IMR-90 (cell line): ENCODE measurements at regions not wholly inside any gene's neighbourhood (a gene's known extent, or its start where the extent isn't known, plus 50 kb on each side); places are given as distances from the start of the nearest gene placed in this dataset.
A peak's percentile ranks its signal among the peaks of the same experiment; 100 is the strongest.

Source experiments
- ATAC-seq: fragments of 200-7000 bp; cut with Tn5 transposase; 2 replicates; pipeline ENCODE4 v1.9.1; 2020; ENCODE audit warnings: low read depth, mild to moderate bottlenecking, moderate library complexity
- BruUV-seq: library from RNA; stranded (reverse); fragments of 400-500 nt; replicated peaks from 2 replicates; lab custom pipeline; 2021; lab: Mats Ljungman, UMichigan
- CTCF ChIA-PET: fragments of 300-600 bp; formaldehyde crosslinking; extraction: SDS; loops from one replicate; lab custom pipeline; 2021; ENCODE audit warnings: antibody characterized with exemption; lab: Yijun Ruan, JAX
- POLR2A ChIA-PET: fragments of 300-600 bp; sonication (Branson Sonifier 250); formaldehyde crosslinking; loops from one replicate; lab custom pipeline; 2022; ENCODE audit warnings: antibody characterized with exemption; ENCODE audit not compliant: unreplicated experiment; lab: Charles Lee
- DNase-seq: peaks from one replicate; pipeline ENCODE4 v3.0.0; 2013
- H2AFZ ChIP-seq: replicated peaks from 2 replicates; pipeline ENCODE3; 2013; ENCODE audit warnings: low read length, mild to moderate bottlenecking; ENCODE audit not compliant: poor library complexity
- H2AK5ac ChIP-seq: 2 replicates; pipeline ENCODE4 v1.6.1; 2013; ENCODE audit warnings: low read depth, low read length, inconsistent platforms
- H2AK9ac ChIP-seq: replicated peaks from 2 replicates; pipeline ENCODE3; 2013; ENCODE audit warnings: mild to moderate bottlenecking, low read depth, low read length, moderate library complexity; ENCODE audit not compliant: poor library complexity
- H2BK120ac ChIP-seq: 2 replicates; pipeline ENCODE4 v1.6.1; 2013; ENCODE audit warnings: low read depth, low read length, inconsistent platforms
- H2BK15ac ChIP-seq: 3 replicates; pipeline ENCODE4 v1.6.1; 2013; ENCODE audit warnings: low read depth, low read length, inconsistent platforms
- H2BK20ac ChIP-seq: 2 replicates; pipeline ENCODE4 v1.6.1; 2013; ENCODE audit warnings: low read depth, mild to moderate bottlenecking, inconsistent platforms, low read length, moderate library complexity
- H2BK5ac ChIP-seq: 2 replicates; pipeline ENCODE4 v1.6.1; 2013; ENCODE audit warnings: mild to moderate bottlenecking, low read depth, low read length, inconsistent platforms; ENCODE audit not compliant: poor library complexity, severe bottlenecking
- H3K14ac ChIP-seq: replicated peaks from 2 replicates; pipeline ENCODE4 v1.6.1; 2013; ENCODE audit warnings: low read depth, low read length, inconsistent platforms
- H3K18ac ChIP-seq: 2 replicates; pipeline ENCODE4 v1.6.1; 2013; ENCODE audit warnings: low read depth, low read length, control low read depth
- H3K23ac ChIP-seq: 2 replicates; pipeline ENCODE4 v1.6.1; 2013; ENCODE audit warnings: low read depth, low read length, inconsistent platforms
- H3K27ac ChIP-seq: 2 replicates; pipeline ENCODE4 v1.5.1; 2013; ENCODE audit warnings: mild to moderate bottlenecking, control low read depth, low read length; ENCODE audit not compliant: insufficient read depth
- H3K27me3 ChIP-seq: 2 replicates; pipeline ENCODE4 v1.6.1; 2013; ENCODE audit warnings: low read length; ENCODE audit not compliant: control insufficient read depth, insufficient read depth
- H3K36me3 ChIP-seq: 2 replicates; pipeline ENCODE4 v1.6.1; 2013; ENCODE audit warnings: low read length, mixed read lengths; ENCODE audit not compliant: control insufficient read depth, insufficient read depth
- H3K4ac ChIP-seq: 2 replicates; pipeline ENCODE4 v1.6.1; 2013; ENCODE audit warnings: low read depth, low read length, inconsistent platforms
- H3K4me1 ChIP-seq: 2 replicates; pipeline ENCODE4 v1.6.1; 2013; ENCODE audit warnings: low read length, mixed read lengths; ENCODE audit not compliant: control insufficient read depth, insufficient read depth
- H3K4me2 ChIP-seq: 2 replicates; pipeline ENCODE4 v1.6.1; 2013; ENCODE audit warnings: low read depth, mild to moderate bottlenecking, control low read depth, low read length, moderate library complexity
- H3K4me3 ChIP-seq: 2 replicates; pipeline ENCODE4 v1.5.1; 2013; ENCODE audit warnings: low read depth, mild to moderate bottlenecking, control low read depth, low read length, moderate library complexity; ENCODE audit not compliant: insufficient read depth
- H3K56ac ChIP-seq: 2 replicates; pipeline ENCODE4 v1.6.1; 2013; ENCODE audit warnings: low read length, inconsistent platforms; ENCODE audit not compliant: insufficient read depth; ENCODE audit errors: extremely low read depth
- H3K79me1 ChIP-seq, 2 experiments: 2 replicates each; pipeline ENCODE4 v1.6.1; 2013; ENCODE audit warnings: low read length in 2 of 2, inconsistent platforms in 1 of 2, low read depth in 1 of 2
- H3K9ac ChIP-seq: 2 replicates; pipeline ENCODE4 v1.6.1; 2013; ENCODE audit warnings: low read depth, low read length, control low read depth
- H3K9me1 ChIP-seq: 2 replicates; pipeline ENCODE4 v1.6.1; 2013; ENCODE audit warnings: low read length, inconsistent platforms; ENCODE audit not compliant: insufficient read depth
- H3K9me3 ChIP-seq: 2 replicates; pipeline ENCODE4 v1.6.1; 2013; ENCODE audit warnings: low read length; ENCODE audit not compliant: control insufficient read depth, insufficient read depth
- H4K20me1 ChIP-seq: 2 replicates; pipeline ENCODE4 v1.6.1; 2013; ENCODE audit warnings: low read length, inconsistent platforms; ENCODE audit not compliant: insufficient read depth
- H4K5ac ChIP-seq: 2 replicates; pipeline ENCODE4 v1.6.1; 2013; ENCODE audit warnings: mild to moderate bottlenecking, low read depth, low read length, control low read depth
- H4K8ac ChIP-seq, 2 experiments: 2 replicates each; pipeline ENCODE4 v1.6.1; 2013; ENCODE audit warnings: low read depth in 2 of 2, low read length in 2 of 2, control low read depth in 1 of 2, inconsistent platforms in 1 of 2
- H4K91ac ChIP-seq: 2 replicates; pipeline ENCODE4 v1.6.1; 2013; ENCODE audit warnings: low read depth, low read length, inconsistent platforms; ENCODE audit not compliant: insufficient read depth
- CTCF ChIP-seq: conservative IDR thresholded peaks from 2 replicates; pipeline ENCODE4 v1.5.1; 2012; ENCODE audit warnings: mild to moderate bottlenecking, low read depth, low read length, improper control_type of control experiment
- RAD21 ChIP-seq: IDR thresholded peaks from 2 replicates; pipeline ENCODE4 v1.6.1; 2012; ENCODE audit warnings: low read length, improper control_type of control experiment
- SMC3 ChIP-seq: fragments of 150-350 bp; IDR thresholded peaks from 2 replicates; pipeline ENCODE4 v1.6.1; 2016; ENCODE audit warnings: low read depth, mild to moderate bottlenecking, antibody characterized with exemption, low read length, moderate library complexity
- WGBS, 2 experiments: methylation state at CpG; one replicate each; pipeline versions ENCODE4 v1.1.5 to v1.1.7; 2013; ENCODE audit warnings: missing lambda C conversion rate in 2 of 2; ENCODE audit not compliant: insufficient read length in 1 of 2; ENCODE audit errors: extremely low coverage in 2 of 2; 5-methylcytosine and 5-hydroxymethylcytosine counted together
- dilution Hi-C: fragments of 300-500 bp; cut with HindIII; formaldehyde crosslinking; loops from one replicate; pipeline ENCODE4 v1.14.3; 2018; ENCODE audit warnings: low sequenced_read_pairs; ENCODE audit not compliant: unreplicated experiment
- in situ Hi-C: fragments of 300-500 bp; cut with MboI; formaldehyde crosslinking; loops from 3 replicates; pipeline ENCODE4 v1.14.3; 2019; ENCODE audit warnings: low sequenced_read_pairs, inconsistent platforms, mixed read lengths
- intact Hi-C: fragments of 100-400 bp; cut with micrococcal nuclease; formaldehyde crosslinking; loops from 2 replicates; pipeline ENCODE4 v1.10.0; 2022
- TF ChIP-seq, protein P1 (sequence below): fragments of 150-350 bp; IDR thresholded peaks from 2 replicates; pipeline ENCODE4 v1.6.1; 2016; ENCODE audit warnings: low read depth, mild to moderate bottlenecking, low read length, moderate library complexity, borderline replicate concordance

DNA sequence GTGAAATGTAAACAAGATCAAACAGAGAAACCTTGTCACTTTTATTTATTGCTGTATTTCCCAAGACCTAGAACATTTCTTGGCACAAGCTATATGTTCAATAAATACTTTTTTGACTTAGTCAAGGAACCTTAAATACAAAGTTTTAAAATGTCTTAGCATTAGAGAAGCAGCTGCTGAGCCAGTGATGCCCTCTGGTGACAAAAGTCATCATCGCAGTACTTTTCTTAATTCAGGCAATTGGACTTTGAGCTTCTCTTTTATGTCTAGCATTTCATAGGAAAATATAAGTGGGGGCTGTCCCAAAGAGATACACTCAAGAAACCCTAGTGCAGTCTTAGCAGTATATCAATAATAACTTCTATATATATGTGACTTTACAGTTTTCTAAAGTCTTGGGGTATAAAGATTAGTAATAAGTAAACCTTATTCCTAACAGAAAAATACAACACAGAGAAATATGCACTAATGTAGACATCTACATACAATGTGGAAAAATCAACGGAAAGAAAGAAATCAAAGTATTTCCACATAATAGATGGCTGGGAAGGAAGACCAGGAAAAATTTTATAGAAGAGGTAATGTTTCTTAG is 118.4 kb downstream of the DTHD1 start:
- H4K91ac ChIP-seq = no peak overlapping the region
- H2AFZ ChIP-seq = no peak overlapping the region
- H2BK5ac ChIP-seq = no peak overlapping the region
- H3K9me3 ChIP-seq = peaks cover 2% of the 10 kb centered on the region
- no peak overlapping the region for H3K4me3 ChIP-seq
- H3K9me1 ChIP-seq = no peaks in the 10 kb centered on the region
- no peak overlapping the region for H4K8ac ChIP-seq
- in situ Hi-C loops = no loop called here
- H2BK120ac ChIP-seq = no peak overlapping the region
- H4K20me1 ChIP-seq = no peaks in the 10 kb centered on the region
- no TSS peak for BruUV-seq
- H3K4ac ChIP-seq = no peak overlapping the region
- DNase-seq (no peak), ATAC-seq (no peak)
- no peak overlapping the region for H3K14ac ChIP-seq
- no peaks in the 10 kb centered on the region for H3K36me3 ChIP-seq
- H3K4me1 ChIP-seq = no peaks in the 10 kb centered on the region
- no peak overlapping the region for H2BK20ac ChIP-seq
- H2AK9ac ChIP-seq = no peak overlapping the region
- H2BK15ac ChIP-seq = no peak overlapping the region
- H3K27ac ChIP-seq = no peak overlapping the region
- H3K56ac ChIP-seq = no peak overlapping the region
- H4K5ac ChIP-seq = no peak overlapping the region
- TF ChIP-seq SMC3 (no peak), CTCF (no peak), RAD21 (peak; percentile 15; the same call in 1 of the 2 replicates)
- TF ChIP-seq, protein P1, sequence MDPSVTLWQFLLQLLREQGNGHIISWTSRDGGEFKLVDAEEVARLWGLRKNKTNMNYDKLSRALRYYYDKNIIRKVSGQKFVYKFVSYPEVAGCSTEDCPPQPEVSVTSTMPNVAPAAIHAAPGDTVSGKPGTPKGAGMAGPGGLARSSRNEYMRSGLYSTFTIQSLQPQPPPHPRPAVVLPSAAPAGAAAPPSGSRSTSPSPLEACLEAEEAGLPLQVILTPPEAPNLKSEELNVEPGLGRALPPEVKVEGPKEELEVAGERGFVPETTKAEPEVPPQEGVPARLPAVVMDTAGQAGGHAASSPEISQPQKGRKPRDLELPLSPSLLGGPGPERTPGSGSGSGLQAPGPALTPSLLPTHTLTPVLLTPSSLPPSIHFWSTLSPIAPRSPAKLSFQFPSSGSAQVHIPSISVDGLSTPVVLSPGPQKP = no peak
- no peak overlapping the region for H3K18ac ChIP-seq
- no peak overlapping the region for H3K9ac ChIP-seq
- dilution Hi-C loops = no loop called here
- H3K4me2 ChIP-seq = no peak overlapping the region
- ChIA-PET POLR2A (no interaction called here), CTCF (no interaction called here)
- no peak overlapping the region for H2AK5ac ChIP-seq
- no peak overlapping the region for H3K23ac ChIP-seq
- intact Hi-C loops = no loop called here
- H3K79me1 ChIP-seq = no peaks in the 10 kb centered on the region
- H3K27me3 ChIP-seq = no peaks in the 10 kb centered on the region
- WGBS, 2 experiments = no CpG with 5 or more reads among the region's 2 CpGs
